A549 (cell line): ENCODE measurements at regions not wholly inside any gene's neighbourhood (a gene's known extent, or its start where the extent isn't known, plus 50 kb on each side); places are given as distances from the start of the nearest gene placed in this dataset.

Source experiments
- ATAC-seq, 2 experiments: fragments of 200-7000 bp in 1 of 2; fragments of >200 bp in 1 of 2; cut with Nextera tagmentation in 1 of 2; cut with Tn5 transposase in 1 of 2; 3 replicates each; pipeline versions ENCODE4 v1.8.0 to v1.9.1; 2018 to 2020; ENCODE audit warnings: mild to moderate bottlenecking in 1 of 2, moderate library complexity in 1 of 2
- CTCF ChIA-PET: fragments of 300-600 bp; sonication (Branson Sonifier 250); formaldehyde crosslinking; extraction: SDS; loops from one replicate; lab custom pipeline; 2021; ENCODE audit warnings: antibody characterized with exemption, inconsistent platforms; lab: Yijun Ruan, JAX
- POLR2A ChIA-PET: fragments of 350-600 bp; formaldehyde crosslinking; extraction: SDS; loops from one replicate; lab custom pipeline; 2021; ENCODE audit warnings: antibody characterized with exemption, inconsistent platforms; lab: Yijun Ruan, JAX
- DNase-seq, 2 experiments: peaks; one replicate each; pipeline versions ENCODE4 v3.0.0 to v3.0.0-alpha.2; 2011 to 2016; ENCODE audit warnings: low read depth in 1 of 2, low spot score in 1 of 2
- FAIRE-seq: peaks from 2 replicates; lab custom pipeline; 2011; peaks lifted over from hg19 to GRCh38; lab: Jason Lieb, UNC
- H3K27ac ChIP-seq, 2 experiments: fragments of >200 bp; sonication (Bioruptor Twin); formaldehyde crosslinking; 3 replicates each; pipeline ENCODE4 v1.5.1; 2016 to 2017
- H3K4me1 ChIP-seq: fragments of >200 bp; sonication (Bioruptor Twin); formaldehyde crosslinking; 3 replicates; pipeline ENCODE4 v1.6.1; 2016
- H3K4me2 ChIP-seq: fragments of >200 bp; sonication (Bioruptor Twin); formaldehyde crosslinking; 3 replicates; pipeline ENCODE4 v1.6.1; 2016
- H3K4me3 ChIP-seq: fragments of >200 bp; sonication (Bioruptor Twin); formaldehyde crosslinking; 3 replicates; pipeline ENCODE4 v1.5.1; 2016
- H3K9me3 ChIP-seq: fragments of >200 bp; sonication (Bioruptor Twin); formaldehyde crosslinking; 3 replicates; pipeline ENCODE4 v1.6.1; 2016
- CEBPB ChIP-seq, 2 experiments: fragments of >200 bp in 1 of 2; sonication (Bioruptor Twin) in 1 of 2; formaldehyde crosslinking in 1 of 2; IDR thresholded peaks; 2 replicates each; pipeline ENCODE4 v1.6.1; 2012 to 2016
- E2F6 ChIP-seq: IDR thresholded peaks from 2 replicates; pipeline ENCODE4 v1.6.1; 2012; ENCODE audit warnings: low read depth, borderline replicate concordance
- EHF ChIP-seq: fragments of 250-450 bp; sonication (Bioruptor Pico); IDR thresholded peaks from 2 replicates; pipeline ENCODE4 v1.5.0; 2020; ENCODE audit warnings: mild to moderate bottlenecking
- EHMT2 ChIP-seq: fragments of 200-600 bp; sonication (generic); IDR thresholded peaks from 2 replicates; pipeline ENCODE4 v1.6.1; 2016; ENCODE audit warnings: antibody characterized with exemption, low read depth, mild to moderate bottlenecking, moderate library complexity
- ESRRA ChIP-seq: fragments of 150-350 bp; IDR thresholded peaks from 2 replicates; pipeline ENCODE4 v1.6.1; 2014; ENCODE audit warnings: mild to moderate bottlenecking, low read length, borderline replicate concordance
- FOSL2 ChIP-seq, 2 experiments: fragments of 450-650 bp in 1 of 2; fragments of >200 bp in 1 of 2; sonication (Bioruptor Twin) in 1 of 2; formaldehyde crosslinking; IDR thresholded peaks; 2 replicates each; pipeline versions ENCODE4 v1.5.0 to v1.6.1; 2016 to 2020; ENCODE audit warnings: mild to moderate bottlenecking in 1 of 2, moderate library complexity in 1 of 2
- FOXS1 ChIP-seq: fragments of 250-450 bp; sonication (Bioruptor Pico); IDR thresholded peaks from 2 replicates; pipeline ENCODE4 v1.5.0; 2020; ENCODE audit warnings: mild to moderate bottlenecking, moderate library complexity
- HES2 ChIP-seq: fragments of >200 bp; sonication (Bioruptor Twin); formaldehyde crosslinking; IDR thresholded peaks from 2 replicates; pipeline ENCODE4 v1.6.1; 2016
- HOXB5 ChIP-seq: fragments of 250-450 bp; sonication (Bioruptor Pico); IDR thresholded peaks from 2 replicates; pipeline ENCODE4 v1.5.0; 2020; ENCODE audit warnings: mild to moderate bottlenecking, moderate library complexity
- JUNB ChIP-seq: fragments of >200 bp; sonication (Bioruptor Twin); formaldehyde crosslinking; IDR thresholded peaks from 2 replicates; pipeline ENCODE4 v1.6.1; 2016
- NFE2L2 ChIP-seq: fragments of 150-350 bp; conservative IDR thresholded peaks from 2 replicates; pipeline ENCODE4 v1.6.1; 2014; ENCODE audit warnings: low read length
- NR3C1 ChIP-seq: fragments of >200 bp; sonication (Bioruptor Twin); formaldehyde crosslinking; IDR thresholded peaks from 3 replicates; pipeline ENCODE4 v1.6.1; 2017
- REST ChIP-seq: fragments of 200-600 bp; sonication (generic); IDR thresholded peaks from 2 replicates; pipeline ENCODE4 v1.6.1; 2016; ENCODE audit warnings: antibody characterized with exemption, mild to moderate bottlenecking, moderate library complexity
- SREBF2 ChIP-seq: fragments of 450-650 bp; IDR thresholded peaks from 2 replicates; pipeline ENCODE4 v1.6.1; 2014; ENCODE audit warnings: mild to moderate bottlenecking, moderate library complexity
- TP53 ChIP-seq: fragments of 250-450 bp; sonication (Bioruptor Pico); IDR thresholded peaks from 2 replicates; pipeline ENCODE4 v1.5.0; 2021; ENCODE audit warnings: mild to moderate bottlenecking, moderate library complexity
- ZNF302 ChIP-seq: fragments of 250-450 bp; sonication (Bioruptor Pico); IDR thresholded peaks from 2 replicates; pipeline ENCODE4 v1.9.0; 2021; ENCODE audit warnings: inconsistent platforms, mild to moderate bottlenecking, moderate library complexity
- WGBS: methylation state at CpG from one replicate; pipeline ENCODE4 v1.1.6; 2017; ENCODE audit errors: missing lambda C conversion rate; 5-methylcytosine and 5-hydroxymethylcytosine counted together
- TF ChIP-seq, protein P1 (sequence below): fragments of 250-450 bp; sonication (Bioruptor Pico); IDR thresholded peaks from 2 replicates; pipeline ENCODE4 v1.5.0; 2021; ENCODE audit warnings: mild to moderate bottlenecking, moderate library complexity, borderline replicate concordance

DNA sequence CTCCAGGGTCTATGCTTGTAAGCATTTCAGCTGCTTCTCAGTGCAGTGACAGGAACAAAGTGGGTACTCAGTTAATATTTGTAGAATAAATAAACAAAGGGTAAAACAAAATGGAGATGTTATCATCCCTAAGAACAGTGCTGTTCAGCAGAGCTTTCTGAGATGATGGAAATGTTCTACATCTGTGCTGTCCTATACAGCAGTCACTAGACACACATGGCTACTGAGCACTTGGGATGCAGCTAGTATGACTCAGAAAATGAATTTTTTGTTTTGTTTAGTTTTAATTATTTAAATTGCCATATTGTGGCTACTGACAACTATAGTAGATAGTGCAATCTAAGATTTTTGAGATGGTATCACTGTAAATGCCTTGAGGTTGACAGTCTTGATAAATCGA lies 283.8 kb upstream of the ADAMTS9 start (continued):
- TF ChIP-seq, protein P1, sequence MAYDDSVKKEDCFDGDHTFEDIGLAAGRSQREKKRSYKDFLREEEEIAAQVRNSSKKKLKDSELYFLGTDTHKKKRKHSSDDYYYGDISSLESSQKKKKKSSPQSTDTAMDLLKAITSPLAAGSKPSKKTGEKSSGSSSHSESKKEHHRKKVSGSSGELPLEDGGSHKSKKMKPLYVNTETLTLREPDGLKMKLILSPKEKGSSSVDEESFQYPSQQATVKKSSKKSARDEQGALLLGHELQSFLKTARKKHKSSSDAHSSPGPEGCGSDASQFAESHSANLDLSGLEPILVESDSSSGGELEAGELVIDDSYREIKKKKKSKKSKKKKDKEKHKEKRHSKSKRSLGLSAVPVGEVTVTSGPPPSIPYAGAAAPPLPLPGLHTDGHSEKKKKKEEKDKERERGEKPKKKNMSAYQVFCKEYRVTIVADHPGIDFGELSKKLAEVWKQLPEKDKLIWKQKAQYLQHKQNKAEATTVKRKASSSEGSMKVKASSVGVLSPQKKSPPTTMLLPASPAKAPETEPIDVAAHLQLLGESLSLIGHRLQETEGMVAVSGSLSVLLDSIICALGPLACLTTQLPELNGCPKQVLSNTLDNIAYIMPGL (CRISPR knock-in tag) = no peak

DNA sequence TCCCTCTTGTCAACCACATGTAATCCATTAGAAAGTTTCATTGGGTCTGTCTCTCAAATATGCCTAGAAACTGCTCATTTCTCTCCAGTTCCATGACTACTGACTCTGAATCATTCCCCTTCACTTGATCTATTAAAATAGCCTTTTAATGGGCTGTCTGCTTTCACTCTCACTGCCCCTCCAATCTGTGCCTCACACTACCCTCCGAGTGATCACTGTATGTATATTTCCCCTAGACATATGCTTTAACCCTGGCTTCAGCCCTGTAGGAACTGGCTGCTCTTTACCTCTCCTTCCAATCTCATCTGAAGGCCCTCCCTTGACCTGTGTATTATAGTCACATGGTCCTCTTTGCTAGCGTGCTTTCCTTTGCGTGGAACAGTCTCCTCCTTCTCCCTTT lies 282.8 kb upstream of the ADAMTS9 start:
- Histone ChIP-seq H3K4me1 (no peaks in the 10 kb centered on the region), H3K9me3 (no peaks in the 10 kb centered on the region), H3K4me3 (no peak overlapping the region), H3K27ac (no peak overlapping the region), H3K4me2 (no peak overlapping the region)
- TF ChIP-seq TP53 (CRISPR knock-in tag) (no peak), EHF (no peak), JUNB (no peak), ZNF302 (CRISPR knock-in tag) (no peak)
- ChIA-PET CTCF (no interaction called here), POLR2A (no interaction called here)
- 17% methylated on average over 3 of the region's 3 CpGs for WGBS
- no peak for FAIRE-seq
- DNase-seq = no peak
- ATAC-seq = no peak

GRCh38 chr3:64961301-64961700 lies 273.5 kb upstream of the ADAMTS9 start:
- Histone ChIP-seq H3K27ac (no peak overlapping the region), H3K9me3 (no peaks in the 10 kb centered on the region), H3K4me2 (no peak overlapping the region), H3K4me3 (no peak overlapping the region), H3K4me1 (no peaks in the 10 kb centered on the region)
- CTCF ChIA-PET = no interaction called here
- FAIRE-seq (no peak), ATAC-seq (no peak), DNase-seq (no peak)
- POLR2A ChIA-PET = no interaction called here
- TF ChIP-seq HOXB5 = no peak
- TF ChIP-seq E2F6 = no peak
- TF ChIP-seq TP53 (CRISPR knock-in tag) = no peak
- TF ChIP-seq NR3C1 = no peak

- ChIA-PET POLR2A (no interaction called here), CTCF (no interaction called here)
- TF ChIP-seq ESRRA (no peak), CEBPB (IDR thresholded peaks at IDR 0.05) (no peak), NR3C1 (no peak), SREBF2 (no peak), FOSL2 (IDR thresholded peaks at IDR 0.05) (no peak), FOSL2 (CRISPR knock-in tag; IDR thresholded peaks at IDR 0.05) (no peak), TP53 (CRISPR knock-in tag) (no peak), EHMT2 (no peak), REST (no peak), FOXS1 (CRISPR knock-in tag) (no peak), HES2 (no peak), NFE2L2 (no peak)
- ATAC-seq (no peak), FAIRE-seq (no peak), DNase-seq (no peak)
- Histone ChIP-seq H3K4me1 (no peaks in the 10 kb centered on the region), H3K4me2 (no peak overlapping the region), H3K4me3 (no peak overlapping the region), H3K27ac (no peak overlapping the region), H3K9me3 (no peaks in the 10 kb centered on the region)
- 60% methylated on average over 3 of the region's 3 CpGs for WGBS
Observed at GRCh38 chr3:64958199-64958843, 270.5 kb upstream of the ADAMTS9 start.
